ENCODE measurements at regions not wholly inside any gene's neighbourhood (a gene's known extent, or its start where the extent isn't known, plus 50 kb on each side); places are given as distances from the start of the nearest gene placed in this dataset.
"Not testable (repeated sequence)": the region's sequence is repeated elsewhere in the genome, so short reads cannot be mapped to it uniquely, and the experiment has no call there.

DNA sequence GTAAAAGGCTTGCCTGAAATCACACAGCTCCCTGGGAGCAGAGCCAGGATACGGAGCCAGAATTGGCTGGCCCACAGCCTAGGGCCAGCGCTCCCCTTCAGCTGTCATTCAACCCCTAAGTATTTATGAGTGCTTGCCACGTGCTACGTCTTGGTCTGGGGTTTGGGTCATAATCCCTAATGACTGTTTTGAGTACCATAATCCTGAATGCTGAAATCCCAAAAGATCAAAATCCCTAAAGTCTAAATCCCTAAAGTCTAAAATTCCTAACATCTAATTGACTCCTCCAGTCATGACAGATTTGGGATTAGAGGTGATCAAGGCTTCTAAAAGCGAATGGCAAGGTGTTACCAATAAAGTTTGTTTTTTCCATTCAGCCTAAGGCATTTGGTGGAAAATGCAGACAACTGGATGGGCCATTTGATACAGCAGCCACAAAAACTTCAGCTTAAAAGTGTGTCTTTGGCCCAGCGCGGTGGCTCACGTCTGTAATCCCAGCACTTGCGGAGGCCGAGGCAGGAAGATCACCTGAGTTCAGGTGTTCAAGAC lies 59.8 kb upstream of the PRR5 start:
- H3K79me2 ChIP-seq (ENCODE audit: low read length), result no peaks in the 10 kb centered on the region
- H2AFZ ChIP-seq (ENCODE audit: low read depth, low read length), result no peak overlapping the region
- H3K9me3 ChIP-seq (ENCODE audit: insufficient read depth, low read length), result no peaks in the 10 kb centered on the region
- no peaks in the 10 kb centered on the region for H3K36me3 ChIP-seq (replicated peaks; ENCODE audit: low read depth, low read length)
- H3K4me3 ChIP-seq (ENCODE audit: low read length), result no peak overlapping the region
- no peak overlapping the region for H3K27ac ChIP-seq (ENCODE audit: low read length)
- H3K4me2 ChIP-seq (ENCODE audit: low read length), result no peak overlapping the region
- H3K27me3 ChIP-seq (ENCODE audit: low read depth, low read length), result peaks cover 13% of the 10 kb centered on the region
- no peak overlapping the region for H3K9ac ChIP-seq (ENCODE audit: low read length)
- H3K4me1 ChIP-seq (ENCODE audit: low read length), result no peaks in the 10 kb centered on the region
- no peaks in the 10 kb centered on the region for H4K20me1 ChIP-seq (ENCODE audit: insufficient read depth, low read length)
- TF ChIP-seq, protein P1, sequence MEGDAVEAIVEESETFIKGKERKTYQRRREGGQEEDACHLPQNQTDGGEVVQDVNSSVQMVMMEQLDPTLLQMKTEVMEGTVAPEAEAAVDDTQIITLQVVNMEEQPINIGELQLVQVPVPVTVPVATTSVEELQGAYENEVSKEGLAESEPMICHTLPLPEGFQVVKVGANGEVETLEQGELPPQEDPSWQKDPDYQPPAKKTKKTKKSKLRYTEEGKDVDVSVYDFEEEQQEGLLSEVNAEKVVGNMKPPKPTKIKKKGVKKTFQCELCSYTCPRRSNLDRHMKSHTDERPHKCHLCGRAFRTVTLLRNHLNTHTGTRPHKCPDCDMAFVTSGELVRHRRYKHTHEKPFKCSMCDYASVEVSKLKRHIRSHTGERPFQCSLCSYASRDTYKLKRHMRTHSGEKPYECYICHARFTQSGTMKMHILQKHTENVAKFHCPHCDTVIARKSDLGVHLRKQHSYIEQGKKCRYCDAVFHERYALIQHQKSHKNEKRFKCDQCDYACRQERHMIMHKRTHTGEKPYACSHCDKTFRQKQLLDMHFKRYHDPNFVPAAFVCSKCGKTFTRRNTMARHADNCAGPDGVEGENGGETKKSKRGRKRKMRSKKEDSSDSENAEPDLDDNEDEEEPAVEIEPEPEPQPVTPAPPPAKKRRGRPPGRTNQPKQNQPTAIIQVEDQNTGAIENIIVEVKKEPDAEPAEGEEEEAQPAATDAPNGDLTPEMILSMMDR (IDR thresholded peaks at IDR 0.05; ENCODE audit: low read depth, low read length), result no peak
- no peak for TF ChIP-seq EZH2phosphoT487 (IDR thresholded peaks at IDR 0.05; ENCODE audit: low read depth)

DNA sequence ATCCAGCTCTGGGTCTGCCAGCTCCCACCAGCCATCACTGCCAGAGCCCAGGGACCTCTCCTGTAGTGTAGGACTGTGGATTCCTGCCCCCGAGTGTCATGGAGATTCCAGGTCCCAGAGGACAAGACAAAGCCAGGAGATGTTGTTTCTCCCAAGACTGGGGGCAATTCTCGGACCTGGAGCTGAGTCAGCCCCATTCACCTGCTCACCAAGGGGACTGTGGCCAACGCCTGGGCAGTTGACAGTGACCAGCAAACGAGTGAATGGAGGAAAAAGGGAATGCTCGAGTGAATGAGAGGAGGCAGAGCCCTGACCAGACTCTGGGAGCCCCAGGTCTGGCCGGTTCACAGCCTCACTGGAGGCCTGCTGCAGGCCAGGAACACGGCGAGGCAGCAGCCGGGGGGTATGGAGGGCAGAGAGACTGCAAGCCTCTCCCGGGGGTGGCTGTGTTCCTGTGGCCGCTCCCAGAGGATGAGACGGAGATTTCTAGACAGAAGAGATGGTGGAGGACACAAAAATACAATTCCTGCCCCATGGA lies 61.3 kb upstream of the PRR5 start:
- Histone ChIP-seq H3K9ac (ENCODE audit: low read length) (no peak overlapping the region), H3K27me3 (ENCODE audit: low read depth, low read length) (peaks cover 13% of the 10 kb centered on the region), H3K79me2 (ENCODE audit: low read length) (no peaks in the 10 kb centered on the region), H4K20me1 (ENCODE audit: insufficient read depth, low read length) (no peaks in the 10 kb centered on the region), H3K4me2 (ENCODE audit: low read length) (no peak overlapping the region), H3K36me3 (replicated peaks; ENCODE audit: low read depth, low read length) (no peaks in the 10 kb centered on the region), H2AFZ (ENCODE audit: low read depth, low read length) (no peak overlapping the region), H3K4me1 (ENCODE audit: low read length) (no peaks in the 10 kb centered on the region), H3K9me3 (ENCODE audit: insufficient read depth, low read length) (no peaks in the 10 kb centered on the region), H3K4me3 (ENCODE audit: low read length) (no peak overlapping the region), H3K27ac (ENCODE audit: low read length) (no peak overlapping the region)
- TF ChIP-seq, protein P1 (IDR thresholded peaks at IDR 0.05; ENCODE audit: low read depth, low read length), result no peak
- TF ChIP-seq EZH2phosphoT487 (IDR thresholded peaks at IDR 0.05; ENCODE audit: low read depth), result no peak

DNA sequence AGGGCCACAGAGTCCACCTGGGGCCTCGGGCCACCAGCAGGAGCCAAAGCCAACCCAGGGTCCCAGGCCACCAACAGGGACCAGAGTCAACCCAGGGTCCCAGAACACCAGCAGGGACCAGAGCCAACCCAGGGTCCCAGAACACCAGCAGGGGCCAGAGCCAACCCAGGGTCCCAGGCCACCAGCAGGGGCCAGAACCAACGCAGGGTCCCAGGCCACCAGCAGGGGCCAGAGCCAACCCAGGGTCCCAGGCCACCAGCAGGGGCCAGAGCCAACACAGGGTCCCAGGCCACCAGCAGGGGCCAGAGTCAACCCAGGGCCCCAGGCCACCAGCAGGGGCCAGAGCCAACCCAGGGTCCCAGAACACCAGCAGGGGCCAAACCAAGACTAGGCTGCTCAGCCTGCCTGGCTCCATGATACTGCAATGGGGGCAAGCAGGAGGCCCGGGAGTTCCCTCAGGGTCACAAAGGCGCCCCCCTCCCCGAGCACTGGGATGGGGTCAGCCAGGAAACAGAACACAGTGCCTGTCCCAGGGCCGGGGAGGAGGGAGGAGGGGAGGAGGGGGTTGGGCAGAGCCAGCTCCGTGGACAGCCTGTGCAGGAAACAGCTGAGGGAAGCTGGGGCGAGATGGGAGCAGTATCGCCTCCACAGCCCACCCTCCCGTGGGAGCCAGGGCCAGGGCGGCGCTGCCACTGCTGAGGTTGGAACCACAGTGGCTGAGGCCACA lies 62.0 kb upstream of the PRR5 start:
- Histone ChIP-seq H4K20me1 (ENCODE audit: insufficient read depth, low read length) (no peaks in the 10 kb centered on the region), H3K36me3 (replicated peaks; ENCODE audit: low read depth, low read length) (no peaks in the 10 kb centered on the region), H3K27me3 (ENCODE audit: low read depth, low read length) (peaks cover 9% of the 10 kb centered on the region), H2AFZ (ENCODE audit: low read depth, low read length) (no peak overlapping the region), H3K27ac (ENCODE audit: low read length) (no peak overlapping the region), H3K4me2 (ENCODE audit: low read length) (no peak overlapping the region), H3K4me3 (ENCODE audit: low read length) (no peak overlapping the region), H3K79me2 (ENCODE audit: low read length) (no peaks in the 10 kb centered on the region), H3K9me3 (ENCODE audit: insufficient read depth, low read length) (no peaks in the 10 kb centered on the region), H3K9ac (ENCODE audit: low read length) (no peak overlapping the region), H3K4me1 (ENCODE audit: low read length) (no peaks in the 10 kb centered on the region)
- TF ChIP-seq, protein P1 (IDR thresholded peaks at IDR 0.05; ENCODE audit: low read depth, low read length), result no peak
- no peak for TF ChIP-seq EZH2phosphoT487 (IDR thresholded peaks at IDR 0.05; ENCODE audit: low read depth)

DNA sequence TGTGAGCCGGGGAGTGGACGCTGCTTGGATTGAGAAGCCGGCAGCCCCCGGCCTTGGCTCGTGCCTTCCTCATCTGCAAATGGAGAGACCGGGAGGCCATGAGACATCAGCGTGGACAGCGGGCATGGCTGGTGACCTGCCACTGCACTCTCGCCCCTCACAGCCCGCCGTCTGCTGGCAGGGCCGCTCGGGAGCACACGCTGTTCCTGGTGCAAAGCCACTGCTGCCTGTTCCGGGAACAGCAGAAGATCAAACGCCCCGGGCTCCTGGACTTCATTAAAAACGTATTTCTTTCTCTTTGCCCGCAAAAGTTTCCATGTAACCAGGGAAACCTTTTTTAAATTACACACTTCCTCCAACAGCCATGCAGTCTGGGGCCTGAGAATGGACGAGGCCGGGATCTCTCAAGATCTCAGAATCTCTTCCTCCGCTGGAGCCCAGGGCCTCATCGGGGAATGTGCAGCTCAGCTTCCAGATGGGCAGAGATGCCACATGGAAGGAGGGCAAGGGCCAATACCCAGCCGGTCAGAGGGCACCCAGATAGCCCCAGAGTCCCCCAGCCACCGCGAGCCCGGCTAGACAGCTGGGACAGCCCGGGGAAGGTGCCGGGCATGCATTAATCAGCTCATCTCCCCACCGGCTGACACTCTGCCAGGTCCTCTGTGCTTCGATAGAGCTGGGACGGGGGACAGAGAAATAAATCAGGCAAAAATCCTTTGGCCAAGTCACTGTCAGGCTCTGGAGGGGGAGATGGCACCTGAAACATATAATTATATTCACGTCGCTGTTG lies 62.8 kb upstream of the PRR5 start:
- Histone ChIP-seq H4K20me1 (ENCODE audit: insufficient read depth, low read length) (no peaks in the 10 kb centered on the region), H3K27me3 (ENCODE audit: low read depth, low read length) (peaks cover 6% of the 10 kb centered on the region; the same call in 1 of the 2 replicates), H3K9ac (ENCODE audit: low read length) (no peak overlapping the region), H3K79me2 (ENCODE audit: low read length) (no peaks in the 10 kb centered on the region), H3K9me3 (ENCODE audit: insufficient read depth, low read length) (no peaks in the 10 kb centered on the region), H3K4me3 (ENCODE audit: low read length) (no peak overlapping the region), H3K4me1 (ENCODE audit: low read length) (no peaks in the 10 kb centered on the region), H3K27ac (ENCODE audit: low read length) (no peak overlapping the region), H3K4me2 (ENCODE audit: low read length) (no peak overlapping the region), H2AFZ (ENCODE audit: low read depth, low read length) (no peak overlapping the region), H3K36me3 (replicated peaks; ENCODE audit: low read depth, low read length) (no peaks in the 10 kb centered on the region)
- TF ChIP-seq EZH2phosphoT487 (IDR thresholded peaks at IDR 0.05; ENCODE audit: low read depth), result no peak
- TF ChIP-seq, protein P1 (IDR thresholded peaks at IDR 0.05; ENCODE audit: low read depth, low read length), result no peak

DNA sequence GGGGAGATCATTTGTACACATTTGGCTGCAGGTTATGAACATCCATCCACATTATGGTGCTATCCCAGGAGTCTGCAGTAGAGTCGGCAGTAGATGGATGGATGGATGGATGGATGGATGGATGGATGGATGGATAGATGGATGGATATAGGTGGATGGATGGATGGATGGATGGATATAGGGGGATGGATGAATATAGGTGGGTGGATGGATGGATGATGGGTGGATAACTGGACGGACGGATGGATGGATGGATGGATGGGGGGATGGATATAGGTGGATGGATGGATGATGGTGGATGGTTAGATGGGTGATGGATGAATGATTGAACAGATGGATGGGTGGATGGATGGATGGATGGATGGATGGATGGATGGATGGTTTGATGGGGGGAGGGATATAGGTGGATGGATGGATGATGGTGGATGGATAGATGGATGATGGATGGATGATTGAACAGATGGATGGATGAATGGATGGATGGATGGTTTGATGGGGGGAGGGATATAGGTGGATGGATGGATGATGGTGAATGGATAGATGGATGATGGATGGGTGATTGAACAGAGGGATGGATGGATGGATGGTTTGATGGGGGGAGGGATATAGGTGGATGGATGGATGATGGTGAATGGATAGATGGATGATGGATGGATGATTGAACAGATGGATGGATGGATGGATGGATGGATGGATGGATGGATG lies 65.3 kb upstream of the PRR5 start:
- H3K4me3 ChIP-seq (ENCODE audit: low read length); H3K79me2 ChIP-seq (ENCODE audit: low read length); H4K20me1 ChIP-seq (ENCODE audit: insufficient read depth, low read length); H3K27ac ChIP-seq (ENCODE audit: low read length); H3K36me3 ChIP-seq (replicated peaks; ENCODE audit: low read depth, low read length); H3K9ac ChIP-seq (ENCODE audit: low read length); H3K27me3 ChIP-seq (ENCODE audit: low read depth, low read length); H3K4me2 ChIP-seq (ENCODE audit: low read length); H2AFZ ChIP-seq (ENCODE audit: low read depth, low read length); H3K9me3 ChIP-seq (ENCODE audit: insufficient read depth, low read length); H3K4me1 ChIP-seq (ENCODE audit: low read length): not testable (repeated sequence)

Data from OCI-LY3 (cell line).